DMS 273 (cell line): ENCODE measurements at regions not wholly inside any gene's neighbourhood (a gene's known extent, or its start where the extent isn't known, plus 50 kb on each side); places are given as distances from the start of the nearest gene placed in this dataset.
"Not testable (repeated sequence)": the region's sequence is repeated elsewhere in the genome, so short reads cannot be mapped to it uniquely, and the experiment has no call there.

Experiments used
- DNase-seq: peaks from one replicate; lab custom pipeline; 2025; ENCODE audit not compliant: unreplicated experiment; lab: John Stamatoyannopoulos, UW

GRCh38 chr10:4181621-4182049 is 396.6 kb upstream of the KLF6 start:
- no peak for DNase-seq

GRCh38 chr10:4181081-4181480 is 396.1 kb upstream of the KLF6 start:
- no peak for DNase-seq

DNA sequence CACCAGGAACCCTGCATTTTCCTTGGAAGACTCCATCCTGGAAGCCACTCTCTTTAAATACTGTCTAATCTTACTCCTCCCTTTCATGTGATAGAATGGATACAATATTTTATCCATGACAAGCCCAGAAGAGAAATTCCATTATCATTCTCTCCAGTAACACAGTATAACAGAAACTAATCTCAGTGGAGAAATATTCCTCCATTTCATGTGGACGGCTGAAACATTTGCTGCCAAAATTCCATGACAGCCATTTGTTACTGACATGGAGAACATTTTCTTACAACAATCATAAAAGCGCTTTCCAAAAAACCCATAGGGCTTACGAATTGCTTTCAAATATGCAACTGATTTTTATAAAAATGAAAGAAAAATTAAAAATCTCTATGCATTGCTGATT is 392.8 kb upstream of the KLF6 start:
- DNase-seq: no peak

DNA sequence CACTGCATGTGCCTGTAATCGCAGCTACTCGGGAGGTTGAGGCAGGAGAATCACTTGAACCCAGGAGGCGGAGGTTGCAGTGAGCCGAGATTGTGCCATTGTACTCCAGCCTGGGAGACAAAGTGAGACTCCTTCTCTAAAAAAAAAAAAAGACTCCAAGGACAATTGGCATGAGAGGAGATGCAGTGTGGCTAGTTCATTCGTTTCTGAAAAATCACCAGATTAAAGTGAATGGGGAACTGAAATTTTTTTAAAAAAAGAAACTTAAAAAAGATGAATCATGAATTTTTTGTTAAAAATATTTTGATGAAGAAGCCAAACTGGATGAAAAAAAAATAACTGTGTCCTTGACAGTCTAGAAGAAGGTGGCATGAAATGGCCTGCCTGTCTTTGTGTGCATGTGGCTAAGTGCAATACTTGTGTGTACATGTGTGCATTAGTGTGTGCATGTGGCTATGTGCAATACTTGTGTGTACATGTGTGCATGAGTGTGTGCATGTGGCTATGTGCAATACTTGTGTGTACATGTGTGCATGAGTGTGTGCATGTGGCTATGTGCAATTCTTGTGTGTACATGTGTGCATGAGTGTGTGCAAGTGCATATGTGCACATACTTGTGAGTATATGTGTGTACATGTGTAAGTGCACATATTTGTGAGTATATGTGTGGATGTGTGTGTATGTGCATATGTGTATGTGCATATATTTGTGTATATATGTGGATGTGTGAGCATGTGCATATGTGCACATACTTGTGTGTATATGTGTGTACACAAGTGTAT is 391.7 kb upstream of the KLF6 start:
- DNase-seq: no peak

DNA sequence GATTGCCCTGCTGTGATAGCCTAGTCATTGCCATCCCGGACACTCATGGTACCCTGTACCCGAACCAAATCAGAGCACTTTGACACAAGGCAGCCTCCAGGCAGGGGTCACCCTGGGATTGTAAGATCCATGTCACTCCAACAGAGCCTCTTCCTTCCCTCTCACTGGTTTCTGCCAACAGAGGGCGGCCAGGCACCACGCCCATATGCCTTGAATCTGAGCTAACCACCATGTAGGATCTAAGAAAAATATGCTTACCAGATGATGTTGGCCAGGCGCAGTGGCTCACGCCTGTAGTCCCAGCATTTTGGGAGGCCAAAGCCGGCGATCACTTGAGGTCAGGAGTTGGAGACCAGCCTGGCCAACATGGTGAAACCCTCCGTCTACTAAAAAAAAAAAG is 389.2 kb upstream of the KLF6 start:
- no peak for DNase-seq

DNA sequence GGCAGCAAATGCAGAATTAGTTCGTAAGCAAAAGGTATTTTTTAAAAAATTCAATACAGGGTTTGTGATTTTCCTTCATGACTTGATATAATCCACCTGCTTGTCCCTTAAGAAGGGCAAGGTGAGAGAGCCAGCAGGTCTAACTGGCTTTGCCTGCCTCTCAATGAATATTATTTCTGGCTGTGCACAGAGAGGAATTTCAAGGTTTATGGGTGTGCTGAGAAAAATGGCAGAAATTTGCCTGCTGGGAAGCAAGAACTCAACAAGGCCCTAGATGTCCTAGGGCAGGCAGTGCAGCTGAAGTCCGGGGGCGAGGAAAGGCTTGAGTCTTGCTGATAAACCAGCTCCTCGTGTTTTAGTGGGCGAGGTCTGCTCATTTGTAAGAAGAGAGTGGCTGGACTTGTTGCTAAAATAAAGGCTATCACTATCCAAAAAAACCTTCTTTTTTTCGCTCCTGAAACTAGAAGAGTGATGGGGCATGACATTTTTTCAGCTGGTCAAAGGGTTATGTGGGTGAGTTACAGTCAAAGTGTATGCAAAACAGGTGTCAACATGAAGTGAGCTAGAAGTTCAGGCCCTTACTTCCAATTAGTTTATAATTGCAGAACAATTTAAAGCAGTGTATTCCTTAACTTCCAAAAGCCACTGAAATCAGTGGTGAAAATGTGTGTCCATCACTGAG is 385.8 kb upstream of the KLF6 start:
- DNase-seq: no peak

GRCh38 chr10:4170181-4170580 is 385.2 kb upstream of the KLF6 start:
- DNase-seq: no peak

DNA sequence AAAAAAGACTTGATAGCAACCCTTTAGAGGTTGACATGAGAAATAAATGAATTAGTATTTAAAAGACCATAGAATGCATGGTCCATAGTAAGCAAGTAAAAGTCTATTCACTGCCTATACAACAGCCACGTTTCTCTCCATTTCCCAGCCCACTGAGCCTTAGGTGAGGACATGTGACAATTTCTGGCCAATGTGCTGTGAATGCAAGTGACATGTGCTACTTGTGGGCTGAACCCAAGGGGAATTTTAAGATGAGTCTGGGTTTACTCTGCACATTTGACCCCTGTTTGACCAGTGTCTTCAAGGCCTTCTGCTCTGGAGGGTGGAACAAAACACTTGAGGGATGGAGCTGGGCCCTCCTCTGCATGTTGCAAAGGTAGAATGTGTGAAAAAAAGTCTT is 384.4 kb upstream of the KLF6 start:
- DNase-seq: no peak

GRCh38 chr10:4167216-4167615 is 382.2 kb upstream of the KLF6 start:
- DNase-seq: no peak

- DNase-seq: no peak
Measured at GRCh38 chr10:4162571-4163286, 377.7 kb upstream of the KLF6 start.

DNA sequence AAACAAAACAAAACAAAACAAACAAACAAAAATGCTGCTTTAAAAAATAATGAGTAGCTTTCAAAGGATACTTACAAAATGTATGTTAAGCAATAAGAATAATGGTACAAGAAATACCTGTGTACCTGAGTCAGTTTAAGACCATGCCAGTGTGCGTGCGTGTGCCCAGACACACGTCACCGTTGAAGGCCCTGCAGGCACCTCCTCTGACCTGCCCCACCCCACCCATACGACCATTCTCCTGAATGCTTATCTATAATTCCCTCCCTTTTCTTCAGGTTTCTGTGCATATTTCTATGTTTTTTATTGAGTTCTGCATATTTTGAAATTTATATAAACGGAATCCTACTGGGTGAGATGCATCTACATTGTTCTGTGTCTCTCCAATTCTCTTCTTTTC is 374.2 kb upstream of the KLF6 start:
- no peak for DNase-seq

DNA sequence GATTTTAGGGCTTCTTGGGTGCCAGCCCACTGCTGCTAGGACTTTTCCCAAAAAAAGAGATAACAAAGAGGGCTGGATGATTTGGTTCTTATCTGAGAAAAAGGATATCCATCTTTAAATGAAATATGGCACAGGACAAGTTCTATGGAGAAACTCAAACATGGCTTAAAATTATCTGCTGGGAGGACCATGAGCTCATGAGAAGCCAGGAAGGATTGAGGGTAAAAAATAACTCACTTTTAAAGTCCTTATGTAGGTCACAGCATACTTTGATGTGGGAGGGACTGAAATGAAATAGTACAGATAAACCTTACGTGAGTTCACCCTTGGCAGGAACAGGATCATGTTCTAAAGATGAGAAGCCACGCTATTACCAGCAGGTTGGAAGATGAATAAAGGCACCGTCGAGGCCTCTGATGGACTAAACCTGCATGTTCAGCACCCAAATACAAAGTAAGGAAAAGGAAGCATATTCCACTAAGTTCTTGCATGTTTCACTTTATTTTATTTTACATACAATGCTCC is 369.2 kb upstream of the KLF6 start:
- DNase-seq: no peak

GRCh38 chr10:4151466-4151865 is 366.5 kb upstream of the KLF6 start:
- DNase-seq: no peak

DNA sequence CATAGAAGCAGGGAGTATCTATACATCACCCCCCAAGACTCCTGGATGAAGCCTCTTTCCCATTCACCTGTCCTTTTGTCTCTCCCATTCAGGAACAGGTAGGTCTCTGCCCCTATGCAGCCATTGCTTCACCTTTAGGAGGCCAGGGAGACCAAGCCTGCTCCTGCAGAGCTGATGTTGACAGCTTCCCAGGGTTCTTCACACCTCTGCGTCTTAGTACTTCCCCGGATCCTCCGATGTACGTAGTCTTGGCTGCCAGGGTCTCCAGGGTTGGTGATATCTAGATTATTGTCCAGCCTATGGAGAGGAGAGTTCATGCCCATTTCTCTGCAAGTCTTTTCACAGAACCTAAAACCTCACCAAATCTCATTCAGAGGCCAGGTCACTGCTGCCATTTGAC is 365.7 kb upstream of the KLF6 start:
- no peak for DNase-seq

- not testable (repeated sequence) for DNase-seq
Measured at GRCh38 chr10:4149460-4149859, 364.5 kb upstream of the KLF6 start.

- no peak for DNase-seq
Measured at GRCh38 chr10:4147245-4147644, 362.2 kb upstream of the KLF6 start.

GRCh38 chr10:4144817-4145216 is 359.8 kb upstream of the KLF6 start:
- no peak for DNase-seq

DNA sequence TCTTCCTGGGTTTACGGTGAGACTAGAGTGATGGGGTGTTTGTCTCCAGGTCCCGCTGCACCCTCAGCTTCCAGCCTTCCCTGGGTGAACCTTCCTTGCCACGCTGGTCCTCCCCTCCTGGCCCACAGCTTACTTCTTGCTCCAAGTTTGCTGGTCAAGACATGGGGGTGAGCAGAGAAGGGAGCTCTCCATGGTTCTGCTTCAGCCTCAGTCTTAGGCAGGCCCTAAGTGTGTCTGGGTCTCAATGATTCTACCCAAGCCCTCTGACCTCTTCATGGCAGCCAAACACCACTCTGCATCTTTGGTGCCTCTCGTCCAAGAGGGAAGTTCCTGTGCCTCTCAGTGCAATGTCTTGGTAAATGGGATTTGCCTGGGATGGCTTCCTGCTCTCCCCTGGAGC is 356.5 kb upstream of the KLF6 start:
- no peak for DNase-seq

DNA sequence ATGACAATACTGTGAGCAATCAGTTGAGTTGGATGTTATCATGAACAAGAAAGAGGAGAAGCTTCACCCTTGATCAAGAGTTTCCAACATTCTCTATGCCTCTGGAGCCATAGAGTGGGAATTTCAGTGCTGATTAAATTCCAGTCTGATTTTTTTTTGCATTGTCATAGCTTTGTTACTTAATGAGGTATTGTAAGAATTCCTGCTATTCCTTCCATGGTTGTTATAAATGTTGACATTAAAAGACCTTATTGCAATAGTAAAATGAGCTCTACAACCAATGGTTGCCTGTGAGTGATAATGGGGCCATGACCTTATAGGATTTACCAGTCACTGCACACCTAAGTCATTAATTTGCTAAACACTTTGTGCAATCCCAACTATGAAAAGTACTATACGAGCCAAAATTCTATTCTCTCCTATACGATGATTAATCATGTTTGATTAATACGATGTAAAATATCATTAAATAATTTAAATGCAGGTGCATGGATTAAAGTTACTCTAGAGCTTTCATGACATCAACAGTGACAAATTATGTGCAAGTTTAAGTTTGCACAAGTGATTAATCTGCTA is 353.2 kb upstream of the KLF6 start:
- DNase-seq: no peak

DNA sequence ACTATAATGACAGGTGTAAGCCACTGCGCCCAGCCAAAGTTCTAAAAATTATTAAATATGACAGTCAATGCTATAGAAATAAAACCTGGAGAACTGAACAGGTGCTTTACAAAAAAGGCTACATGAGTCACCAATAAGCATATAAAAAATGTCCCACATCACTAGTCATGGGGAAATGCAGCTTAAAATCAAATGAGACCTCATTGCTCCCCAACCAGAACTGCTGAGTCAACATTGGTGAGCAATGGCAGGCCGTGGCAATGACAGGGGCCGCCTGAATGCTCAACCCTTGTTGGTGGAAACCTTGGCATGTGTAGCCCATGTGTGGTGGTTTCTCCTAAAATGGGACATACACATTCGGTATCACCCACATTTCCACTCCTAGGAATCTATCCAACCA is 352.3 kb upstream of the KLF6 start:
- DNase-seq: no peak

- DNase-seq: no peak
Measured at GRCh38 chr10:4136121-4136520, 351.1 kb upstream of the KLF6 start.

DNA sequence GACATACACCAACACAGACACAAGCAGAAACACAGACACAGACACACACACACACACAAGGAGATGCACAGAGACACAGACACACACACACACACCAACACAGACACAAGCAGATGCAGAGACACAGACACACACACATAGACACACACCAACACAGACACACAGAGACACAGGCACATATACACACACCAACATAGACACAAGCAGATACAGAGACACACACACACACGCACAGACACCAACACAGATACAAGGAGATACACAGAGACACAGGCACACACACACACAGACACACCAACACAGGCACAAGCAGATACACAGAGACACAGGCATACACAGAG is 347.2 kb upstream of the KLF6 start:
- DNase-seq: no peak
